Stomach (tissue), 8 donors: ENCODE measurements at regions not wholly inside any gene's neighbourhood (a gene's known extent, or its start where the extent isn't known, plus 50 kb on each side); places are given as distances from the start of the nearest gene placed in this dataset.
"Not testable (repeated sequence)": the region's sequence is repeated elsewhere in the genome, so short reads cannot be mapped to it uniquely, and the experiment has no call there.

ENCODE experiments used
- DNase-seq, 2 donors: peaks; one replicate each; pipeline versions ENCODE4 v3.0.0 to v3.0.0-alpha.2; 2013 to 2019
- H3K27ac ChIP-seq, 5 donors: fragments of 200-600 bp in 4 of 5; sonication (generic) in 4 of 5; one replicate each; pipeline ENCODE4 v1.5.1; 2013 to 2019; ENCODE audit warnings: mild to moderate bottlenecking in 1 of 5, moderate library complexity in 1 of 5
- H3K27me3 ChIP-seq, 3 donors: fragments of 200-600 bp; sonication (generic); one replicate each; pipeline ENCODE4 v1.5.1; 2017 to 2019; ENCODE audit warnings: mixed run types in 1 of 3
- H3K36me3 ChIP-seq, 4 donors: fragments of 200-600 bp; sonication (generic); 1 replicate in 3 of 4; 2 replicates in 1 of 4; pipeline ENCODE4 v1.5.1; 2016 to 2019
- H3K4me1 ChIP-seq, 4 donors: fragments of 200-600 bp; sonication (generic); one replicate each; pipeline ENCODE4 v1.5.1; 2016 to 2019
- H3K4me3 ChIP-seq, 4 donors: fragments of 200-600 bp; sonication (generic) in 3 of 4; one replicate each; pipeline ENCODE4 v1.5.1; 2016 to 2019; ENCODE audit warnings: mild to moderate bottlenecking in 1 of 4
- H3K9me3 ChIP-seq, 4 donors: fragments of 200-600 bp; sonication (generic); one replicate each; pipeline ENCODE4 v1.5.1; 2016 to 2019
- CTCF ChIP-seq, 7 experiments: fragments of 450-650 bp in 4 of 7; fragments of 200-600 bp in 3 of 7; sonication (generic) in 3 of 7; IDR thresholded peaks; one replicate each; pipeline ENCODE4 v1.5.1; 2016 to 2019; ENCODE audit warnings: antibody characterized with exemption in 7 of 7, control low read depth in 2 of 7, mild to moderate bottlenecking in 1 of 7
- EP300 ChIP-seq: sonication (generic); formaldehyde crosslinking; IDR thresholded peaks from one replicate; pipeline ENCODE4 v1.6.1; 2017; ENCODE audit warnings: antibody characterized with exemption
- POLR2A ChIP-seq, 4 donors: fragments of 450-650 bp; IDR thresholded peaks; one replicate each; pipeline ENCODE4 v1.6.1; 2016; ENCODE audit warnings: antibody characterized with exemption in 4 of 4, control low read depth in 2 of 4, mild to moderate bottlenecking in 1 of 4, moderate library complexity in 1 of 4
- POLR2AphosphoS5 ChIP-seq, 3 donors: sonication (generic); formaldehyde crosslinking; IDR thresholded peaks; one replicate each; pipeline ENCODE4 v1.6.1; 2016; ENCODE audit warnings: antibody characterized with exemption in 3 of 3
- WGBS, 5 donors: extraction: QIAGEN DNeasy Blood & Tissue Kit in 3 of 5; methylation state at CpG; one replicate each; pipeline versions ENCODE4 v1.1.5 to v1.1.7; 2013 to 2018; 5-methylcytosine and 5-hydroxymethylcytosine counted together
- intact Hi-C: fragments of 100-400 bp; cut with DNase I; formaldehyde crosslinking; loops from one replicate; pipeline ENCODE4 v1.15.1; 2023; ENCODE audit warnings: low total_unique reads
- donor health status: healthy with polysubstance abuse.
- donor health status: Bipolar disorder and iron deficiency.
- donor health status: healthy.

- peak in 1 of 2 donors; percentile 28 for DNase-seq
- Histone ChIP-seq H3K4me1 (no peaks in the 10 kb centered on the region), H3K9me3 (no peaks in the 10 kb centered on the region), H3K27ac (peak overlapping the region in 4 of 5 donors; percentile 17 to 57 (median 46)), H3K4me3 (no peak overlapping the region), H3K27me3 (no peaks in the 10 kb centered on the region), H3K36me3 (no peaks in the 10 kb centered on the region)
- intact Hi-C loops: no loop called here
- no peak for TF ChIP-seq EP300
- no peak for TF ChIP-seq POLR2AphosphoS5 (IDR thresholded peaks at IDR 0.05)
- no peak for TF ChIP-seq CTCF (IDR thresholded peaks at IDR 0.05)
- no peak for TF ChIP-seq POLR2A (IDR thresholded peaks at IDR 0.05)
- WGBS, 5 donors: 32 to 55% (median 48%) methylated on average over 1 of the region's 1 CpG
Measured at GRCh38 chr5:50593681-50594080, 72.8 kb upstream of the PARP8 start.

- Histone ChIP-seq H3K27me3 (no peaks in the 10 kb centered on the region), H3K9me3 (no peaks in the 10 kb centered on the region), H3K4me1 (no peaks in the 10 kb centered on the region), H3K27ac (peak overlapping the region in 2 of 5 donors; percentile 17 to 31), H3K4me3 (no peak overlapping the region), H3K36me3 (no peaks in the 10 kb centered on the region)
- TF ChIP-seq POLR2AphosphoS5 (IDR thresholded peaks at IDR 0.05) (no peak), CTCF (IDR thresholded peaks at IDR 0.05) (no peak), EP300 (no peak)
- 53 to 72% (median 65%) methylated on average over 3 of the region's 3 CpGs for WGBS, 5 donors
- intact Hi-C loops: no loop called here
- no peak for DNase-seq
Measured at GRCh38 chr5:50595199-50595598, 71.2 kb upstream of the PARP8 start.

GRCh38 chr5:50601576-50601975 lies 64.9 kb upstream of the PARP8 start:
- H3K27me3 ChIP-seq, H3K27ac ChIP-seq, intact Hi-C loops, H3K4me1 ChIP-seq, H3K36me3 ChIP-seq, DNase-seq, H3K4me3 ChIP-seq, H3K9me3 ChIP-seq: not testable (repeated sequence)
- 61 to 87% (median 77%) methylated on average over 3 to 7 of the region's 7 CpGs for WGBS, 5 donors

- H3K4me3 ChIP-seq: no peak overlapping the region
- no peaks in the 10 kb centered on the region for H3K36me3 ChIP-seq
- intact Hi-C loops: no loop called here
- no peaks in the 10 kb centered on the region for H3K9me3 ChIP-seq
- 22 to 52% (median 27%) methylated on average over 1 of the region's 1 CpG for WGBS, 5 donors
- no peaks in the 10 kb centered on the region for H3K27me3 ChIP-seq
- no peak for DNase-seq
- no peak overlapping the region for H3K27ac ChIP-seq
- no peaks in the 10 kb centered on the region for H3K4me1 ChIP-seq
- TF ChIP-seq EP300 (no peak), CTCF (IDR thresholded peaks at IDR 0.05) (no peak), POLR2AphosphoS5 (IDR thresholded peaks at IDR 0.05) (no peak), POLR2A (IDR thresholded peaks at IDR 0.05) (no peak)
Measured at GRCh38 chr5:50606179-50606578, 60.3 kb upstream of the PARP8 start.

- H3K9me3 ChIP-seq, DNase-seq: not testable (repeated sequence)
Measured at GRCh38 chr5:50607456-50607855, 59.0 kb upstream of the PARP8 start.

GRCh38 chr5:50607953-50608705 lies 58.3 kb upstream of the PARP8 start:
- H3K36me3 ChIP-seq, H3K4me3 ChIP-seq, DNase-seq, intact Hi-C loops, H3K9me3 ChIP-seq, H3K4me1 ChIP-seq, H3K27me3 ChIP-seq, H3K27ac ChIP-seq: not testable (repeated sequence)
- WGBS, 5 donors: 87 to 95% (median 91%) methylated on average over 29 to 49 of the region's 49 CpGs

More at GRCh38 chr5:50607456-50607855, 59.0 kb upstream of the PARP8 start:
- H3K27ac ChIP-seq, H3K4me1 ChIP-seq, intact Hi-C loops, H3K4me3 ChIP-seq, H3K27me3 ChIP-seq, H3K36me3 ChIP-seq: not testable (repeated sequence)
- WGBS, 5 donors: 94 to 98% (median 96%) methylated on average over 12 to 17 of the region's 17 CpGs

- not testable (repeated sequence) for H3K27ac ChIP-seq, H3K27me3 ChIP-seq
- 84 to 92% (median 87%) methylated on average over 3 of the region's 3 CpGs for WGBS, 5 donors
Measured at GRCh38 chr5:50613057-50613456, 53.4 kb upstream of the PARP8 start.

More at GRCh38 chr5:50613057-50613456, 53.4 kb upstream of the PARP8 start:
- H3K4me3 ChIP-seq, H3K36me3 ChIP-seq, H3K9me3 ChIP-seq, intact Hi-C loops, H3K4me1 ChIP-seq, DNase-seq: not testable (repeated sequence)
